Ovary (tissue), 7 donors: ENCODE measurements at regions not wholly inside any gene's neighbourhood (a gene's known extent, or its start where the extent isn't known, plus 50 kb on each side); places are given as distances from the start of the nearest gene placed in this dataset.

Source experiments
- DNase-seq, 5 donors: peaks; one replicate each; pipeline ENCODE4 v3.0.0-alpha.2; 2019 to 2020
- H3K27ac ChIP-seq, 2 donors: fragments of 200-600 bp; one replicate each; pipeline versions ENCODE4 v1.5.1 to v1.8.0; 2019 to 2022
- H3K27me3 ChIP-seq: fragments of 200-600 bp; one replicate; pipeline ENCODE4 v1.8.0; 2022
- H3K36me3 ChIP-seq: fragments of 200-600 bp; sonication (generic); one replicate; pipeline ENCODE4 v1.5.1; 2019
- H3K4me1 ChIP-seq: one replicate; pipeline ENCODE4 v1.8.1; 2013; ENCODE audit warnings: mild to moderate bottlenecking, moderate library complexity; ENCODE audit not compliant: insufficient read depth
- H3K4me3 ChIP-seq: fragments of 200-600 bp; sonication (generic); one replicate; pipeline ENCODE4 v1.5.1; 2017
- H3K9me3 ChIP-seq, 2 donors: fragments of 200-600 bp in 1 of 2; sonication (generic) in 1 of 2; one replicate each; pipeline versions ENCODE4 v1.5.1 to v1.8.1; 2013 to 2019; ENCODE audit warnings: mild to moderate bottlenecking in 1 of 2, moderate library complexity in 1 of 2
- CTCF ChIP-seq, 3 donors: fragments of 450-650 bp in 2 of 3; fragments of 200-600 bp in 1 of 3; IDR thresholded peaks; one replicate each; pipeline versions ENCODE4 v1.5.1 to v1.8.0; 2016 to 2022; ENCODE audit warnings: antibody characterized with exemption in 3 of 3, mild to moderate bottlenecking in 1 of 3
- EP300 ChIP-seq: sonication (generic); formaldehyde crosslinking; IDR thresholded peaks from one replicate; pipeline ENCODE4 v1.6.1; 2017; ENCODE audit warnings: antibody characterized with exemption
- POLR2A ChIP-seq: fragments of 450-650 bp; IDR thresholded peaks from one replicate; pipeline ENCODE4 v1.6.1; 2017; ENCODE audit warnings: antibody characterized with exemption, mild to moderate bottlenecking, moderate library complexity
- WGBS, 3 donors: extraction: QIAGEN DNeasy Blood & Tissue Kit in 1 of 3; methylation state at CpG; one replicate each; pipeline versions ENCODE4 v1.1.5 to v1.1.7; 2013 to 2017; 5-methylcytosine and 5-hydroxymethylcytosine counted together
- intact Hi-C, 4 donors: fragments of 100-400 bp; cut with DNase I; formaldehyde crosslinking; loops; one replicate each; pipeline versions ENCODE4 v1.11.0 to v1.15.1; 2022 to 2023
- donor health status: DM: no; HTN: no; CAD: no; lungs with moderate emphysema.
- donor health status: DM: no; HTN: no; CAD: no.
- donor health status: Bipolar disorder and iron deficiency.
- donor health status: DM: no; HTN: no; CAD: no.
- donor health status: DM: yes; HTN: yes; CAD: no.

- intact Hi-C loops, result no loop called here
- Histone ChIP-seq H3K27ac (no peak overlapping the region), H3K4me1 (no peaks in the 10 kb centered on the region), H3K9me3 (no peaks in the 10 kb centered on the region), H3K4me3 (no peak overlapping the region), H3K36me3 (no peaks in the 10 kb centered on the region), H3K27me3 (no peaks in the 10 kb centered on the region)
- no peak for DNase-seq
- WGBS, 3 donors, result 97 to 100% (median 97%) methylated on average over 1 of the region's 1 CpG
- TF ChIP-seq POLR2A (no peak), CTCF (IDR thresholded peaks at IDR 0.05) (no peak), EP300 (no peak)
Observed at GRCh38 chr2:67812682-67813081, 250.1 kb downstream of the C1D start.

GRCh38 chr2:67823726-67824125 lies 239.1 kb downstream of the C1D start:
- no peak overlapping the region for H3K4me3 ChIP-seq
- WGBS, 3 donors, result 92 to 97% (median 96%) methylated on average over 8 of the region's 8 CpGs
- H3K9me3 ChIP-seq, result no peaks in the 10 kb centered on the region
- H3K27me3 ChIP-seq, result no peaks in the 10 kb centered on the region
- TF ChIP-seq POLR2A (no peak), EP300 (no peak), CTCF (IDR thresholded peaks at IDR 0.05) (no peak)
- DNase-seq, result no peak
- intact Hi-C loops, result no loop called here
- no peaks in the 10 kb centered on the region for H3K36me3 ChIP-seq
- no peaks in the 10 kb centered on the region for H3K4me1 ChIP-seq
- no peak overlapping the region for H3K27ac ChIP-seq

GRCh38 chr2:67824186-67824585 lies 238.6 kb downstream of the C1D start:
- Histone ChIP-seq H3K27ac (no peak overlapping the region), H3K27me3 (no peaks in the 10 kb centered on the region), H3K9me3 (no peaks in the 10 kb centered on the region), H3K36me3 (no peaks in the 10 kb centered on the region), H3K4me1 (no peaks in the 10 kb centered on the region), H3K4me3 (no peak overlapping the region)
- no peak for DNase-seq
- no peak for TF ChIP-seq POLR2A
- no peak for TF ChIP-seq EP300
- TF ChIP-seq CTCF (IDR thresholded peaks at IDR 0.05), result no peak
- WGBS, 3 donors, result 84 to 93% (median 87%) methylated on average over 6 of the region's 6 CpGs
- intact Hi-C loops, result no loop called here

GRCh38 chr2:67825476-67825875 lies 237.3 kb downstream of the C1D start:
- TF ChIP-seq CTCF (IDR thresholded peaks at IDR 0.05) (no peak), POLR2A (no peak), EP300 (no peak)
- intact Hi-C loops, result no loop called here

GRCh38 chr2:67828066-67828465 lies 234.7 kb downstream of the C1D start:
- intact Hi-C loops, result no loop called here
- Histone ChIP-seq H3K9me3 (no peaks in the 10 kb centered on the region), H3K27ac (no peak overlapping the region), H3K36me3 (no peaks in the 10 kb centered on the region), H3K4me1 (no peaks in the 10 kb centered on the region), H3K27me3 (no peaks in the 10 kb centered on the region), H3K4me3 (no peak overlapping the region)
- DNase-seq, result no peak
- 55 to 74% (median 59%) methylated on average over 2 of the region's 2 CpGs for WGBS, 3 donors
- TF ChIP-seq POLR2A (no peak), CTCF (IDR thresholded peaks at IDR 0.05) (no peak), EP300 (no peak)

More at GRCh38 chr2:67825476-67825875, 237.3 kb downstream of the C1D start:
- no peaks in the 10 kb centered on the region for H3K36me3 ChIP-seq
- H3K4me1 ChIP-seq, result no peaks in the 10 kb centered on the region
- DNase-seq, result no peak
- no peak overlapping the region for H3K4me3 ChIP-seq
- no peaks in the 10 kb centered on the region for H3K9me3 ChIP-seq
- H3K27ac ChIP-seq, result no peak overlapping the region
- H3K27me3 ChIP-seq, result no peaks in the 10 kb centered on the region
- WGBS, 3 donors, result 8 to 19% (median 9%) methylated on average over 2 of the region's 2 CpGs
